ENCODE measurements at regions not wholly inside any gene's neighbourhood (a gene's known extent, or its start where the extent isn't known, plus 50 kb on each side); places are given as distances from the start of the nearest gene placed in this dataset.

DNA sequence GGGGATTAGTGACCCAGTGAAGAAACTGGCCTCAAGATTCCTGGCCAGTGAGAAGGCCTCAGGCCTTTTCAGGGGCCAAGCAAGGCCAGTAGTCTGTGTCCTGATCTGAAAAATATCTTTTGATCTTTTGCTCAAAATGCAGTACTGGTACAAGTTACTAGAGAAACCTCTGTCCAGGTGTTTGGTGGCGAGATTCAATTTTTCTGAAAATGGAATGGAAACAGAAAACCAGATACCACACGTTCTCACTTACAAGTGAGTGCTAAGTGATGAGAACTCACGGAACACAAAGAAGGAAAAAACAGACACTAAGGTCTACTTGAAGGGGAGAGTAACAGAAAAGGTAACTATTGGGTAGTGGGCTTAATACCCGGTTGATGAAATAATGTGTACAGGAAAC lies 463.4 kb downstream of the ZIC1 start:
- 100% methylated on average over 1 of the region's 4 CpGs for whole genome bisulfite sequencing (ENCODE audit: insufficient coverage)
- no peak for DNase-seq
- no peak overlapping the region for H3K27ac ChIP-seq (ENCODE audit: low read length)
- no peak overlapping the region for H3K4me3 ChIP-seq (ENCODE audit: low read length)
- H3K27me3 ChIP-seq (ENCODE audit: control insufficient read depth, insufficient read depth, low read length): no peaks in the 10 kb centered on the region
- no peaks in the 10 kb centered on the region for H3K36me3 ChIP-seq (ENCODE audit: control insufficient read depth, insufficient read depth, low read length)
- peaks cover 3% of the 10 kb centered on the region for H3K9me3 ChIP-seq (replicated peaks; ENCODE audit: control insufficient read depth, low read depth, low read length)
- H3K4me1 ChIP-seq (ENCODE audit: control insufficient read depth, insufficient read depth, low read length): no peaks in the 10 kb centered on the region

- DNase-seq: no peak
- Histone ChIP-seq H3K27me3 (ENCODE audit: control insufficient read depth, insufficient read depth, low read length) (no peaks in the 10 kb centered on the region), H3K36me3 (ENCODE audit: control insufficient read depth, insufficient read depth, low read length) (no peaks in the 10 kb centered on the region), H3K9me3 (replicated peaks; ENCODE audit: control insufficient read depth, low read depth, low read length) (peaks cover 2% of the 10 kb centered on the region), H3K4me3 (ENCODE audit: low read length) (no peak overlapping the region), H3K27ac (ENCODE audit: low read length) (no peak overlapping the region), H3K4me1 (ENCODE audit: control insufficient read depth, insufficient read depth, low read length) (no peaks in the 10 kb centered on the region)
- no CpG with 5 or more reads among the region's 2 CpGs for WGBS (ENCODE audit: insufficient coverage)
Observed at GRCh38 chr3:147875498-147875897, 466.3 kb downstream of the ZIC1 start.

DNA sequence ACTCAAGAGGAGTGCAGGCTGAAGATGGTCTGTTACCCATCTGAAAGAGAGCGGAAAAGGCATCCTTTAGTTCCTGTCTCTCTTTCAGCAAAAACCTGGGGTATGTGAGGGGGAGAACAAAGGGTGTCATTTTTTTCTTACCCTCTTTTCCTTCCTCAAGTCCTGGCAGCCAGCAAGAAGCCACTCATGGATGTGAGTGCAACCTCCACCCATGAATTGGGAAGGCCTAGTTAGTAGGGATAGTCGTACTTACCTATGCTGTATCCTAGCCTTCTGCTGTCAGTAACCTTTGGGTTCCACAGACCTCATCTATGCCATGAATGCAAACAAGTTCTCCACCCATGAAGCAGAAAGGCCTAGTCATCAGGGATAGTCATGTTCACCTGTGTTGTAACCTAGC lies 472.8 kb downstream of the ZIC1 start:
- peaks cover 27% of the 10 kb centered on the region for H3K9me3 ChIP-seq (replicated peaks; ENCODE audit: control insufficient read depth, low read depth, low read length)
- WGBS (ENCODE audit: insufficient coverage): no CpG with 5 or more reads among the region's 2 CpGs
- DNase-seq: no peak
- no peaks in the 10 kb centered on the region for H3K4me1 ChIP-seq (ENCODE audit: control insufficient read depth, insufficient read depth, low read length)
- H3K27me3 ChIP-seq (ENCODE audit: control insufficient read depth, insufficient read depth, low read length): no peaks in the 10 kb centered on the region
- H3K4me3 ChIP-seq (ENCODE audit: low read length): no peak overlapping the region
- no peak overlapping the region for H3K27ac ChIP-seq (ENCODE audit: low read length)
- no peaks in the 10 kb centered on the region for H3K36me3 ChIP-seq (ENCODE audit: control insufficient read depth, insufficient read depth, low read length)

DNA sequence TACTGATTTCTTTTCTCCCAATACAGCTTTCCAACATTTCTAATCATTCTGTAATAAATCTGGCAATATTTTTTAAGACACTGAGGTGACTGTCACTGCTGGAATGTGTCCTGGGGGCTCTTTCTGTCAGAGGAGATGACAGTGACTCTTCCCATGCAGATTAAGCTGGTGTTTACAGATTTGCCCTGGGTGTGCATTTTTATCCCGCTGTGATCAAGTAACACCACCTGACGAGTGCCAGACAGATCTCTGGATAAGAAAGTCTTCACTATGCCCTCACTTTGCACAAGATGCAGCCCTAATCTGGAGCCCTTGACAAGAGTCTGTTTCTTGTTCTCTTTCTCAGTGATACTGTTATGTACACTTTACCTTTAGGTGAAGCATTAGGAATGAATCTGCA lies 477.7 kb downstream of the ZIC1 start:
- Histone ChIP-seq H3K9me3 (replicated peaks; ENCODE audit: control insufficient read depth, low read depth, low read length) (peaks cover 13% of the 10 kb centered on the region), H3K36me3 (ENCODE audit: control insufficient read depth, insufficient read depth, low read length) (no peaks in the 10 kb centered on the region), H3K27me3 (ENCODE audit: control insufficient read depth, insufficient read depth, low read length) (no peaks in the 10 kb centered on the region), H3K4me3 (ENCODE audit: low read length) (no peak overlapping the region), H3K27ac (ENCODE audit: low read length) (no peak overlapping the region), H3K4me1 (ENCODE audit: control insufficient read depth, insufficient read depth, low read length) (no peaks in the 10 kb centered on the region)
- WGBS (ENCODE audit: insufficient coverage): 20% methylated on average over 2 of the region's 2 CpGs
- no peak for DNase-seq

DNA sequence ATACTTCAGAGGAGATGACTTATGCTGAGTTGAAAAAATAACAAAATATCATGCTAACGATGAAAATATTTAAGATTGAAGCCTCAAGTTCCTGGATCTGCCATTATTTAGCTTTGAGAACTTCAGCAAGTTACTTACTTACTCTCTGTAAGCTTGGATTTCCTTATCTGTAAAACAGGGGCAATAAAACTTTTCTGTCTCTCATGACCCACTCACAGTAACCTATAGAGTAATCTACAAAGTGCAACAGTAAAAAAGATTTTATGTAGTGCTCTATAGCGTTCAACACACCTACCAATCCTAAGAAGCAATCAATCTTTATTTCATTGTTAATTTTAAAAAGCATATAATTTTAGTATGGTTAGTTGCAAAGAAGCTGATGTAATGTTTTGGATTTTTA lies 478.6 kb downstream of the ZIC1 start:
- DNase-seq: no peak
- WGBS (ENCODE audit: insufficient coverage): no CpG with 5 or more reads among the region's 2 CpGs
- Histone ChIP-seq H3K27ac (ENCODE audit: low read length) (no peak overlapping the region), H3K4me3 (ENCODE audit: low read length) (no peak overlapping the region), H3K36me3 (ENCODE audit: control insufficient read depth, insufficient read depth, low read length) (no peaks in the 10 kb centered on the region), H3K27me3 (ENCODE audit: control insufficient read depth, insufficient read depth, low read length) (no peaks in the 10 kb centered on the region), H3K4me1 (ENCODE audit: control insufficient read depth, insufficient read depth, low read length) (no peaks in the 10 kb centered on the region), H3K9me3 (replicated peaks; ENCODE audit: control insufficient read depth, low read depth, low read length) (peaks cover 7% of the 10 kb centered on the region)

DNA sequence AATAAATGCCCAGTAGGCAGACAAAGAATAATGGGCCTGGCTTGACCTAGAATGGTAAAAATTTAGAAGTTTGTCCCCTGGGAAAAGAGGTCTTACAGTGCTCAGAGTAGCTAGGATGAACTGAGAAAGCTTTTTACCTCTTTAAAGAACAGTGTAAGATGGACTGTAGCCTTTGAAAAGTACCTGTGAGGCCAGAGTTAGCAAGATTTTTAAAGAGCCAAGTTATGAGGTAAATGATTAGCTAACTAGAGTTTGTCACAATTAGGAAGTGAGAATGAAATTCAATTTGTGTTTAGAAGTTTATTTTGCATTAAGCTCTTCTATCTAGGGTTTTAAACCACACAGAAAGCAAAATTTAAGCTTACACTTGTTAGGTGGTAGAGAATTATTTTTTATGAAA lies 480.9 kb downstream of the ZIC1 start:
- no peak overlapping the region for H3K27ac ChIP-seq (ENCODE audit: low read length)
- no peaks in the 10 kb centered on the region for H3K9me3 ChIP-seq (replicated peaks; ENCODE audit: control insufficient read depth, low read depth, low read length)
- no peak overlapping the region for H3K4me3 ChIP-seq (ENCODE audit: low read length)
- no peaks in the 10 kb centered on the region for H3K36me3 ChIP-seq (ENCODE audit: control insufficient read depth, insufficient read depth, low read length)
- no peaks in the 10 kb centered on the region for H3K4me1 ChIP-seq (ENCODE audit: control insufficient read depth, insufficient read depth, low read length)
- no peaks in the 10 kb centered on the region for H3K27me3 ChIP-seq (ENCODE audit: control insufficient read depth, insufficient read depth, low read length)
- DNase-seq: no peak

GRCh38 chr3:147895509-147895908 lies 486.3 kb downstream of the ZIC1 start:
- Histone ChIP-seq H3K4me3 (ENCODE audit: low read length) (no peak overlapping the region), H3K4me1 (ENCODE audit: control insufficient read depth, insufficient read depth, low read length) (no peaks in the 10 kb centered on the region), H3K36me3 (ENCODE audit: control insufficient read depth, insufficient read depth, low read length) (no peaks in the 10 kb centered on the region), H3K27ac (ENCODE audit: low read length) (no peak overlapping the region), H3K27me3 (ENCODE audit: control insufficient read depth, insufficient read depth, low read length) (no peaks in the 10 kb centered on the region), H3K9me3 (replicated peaks; ENCODE audit: control insufficient read depth, low read depth, low read length) (no peaks in the 10 kb centered on the region)
- DNase-seq: no peak
- no CpG with 5 or more reads among the region's 1 CpG for WGBS (ENCODE audit: insufficient coverage)

GRCh38 chr3:147900851-147901250 lies 491.7 kb downstream of the ZIC1 start:
- peaks cover 4% of the 10 kb centered on the region for H3K9me3 ChIP-seq (replicated peaks; ENCODE audit: control insufficient read depth, low read depth, low read length)
- no peak overlapping the region for H3K4me3 ChIP-seq (ENCODE audit: low read length)
- DNase-seq: no peak
- no CpG with 5 or more reads among the region's 3 CpGs for WGBS (ENCODE audit: insufficient coverage)
- H3K36me3 ChIP-seq (ENCODE audit: control insufficient read depth, insufficient read depth, low read length): no peaks in the 10 kb centered on the region
- H3K4me1 ChIP-seq (ENCODE audit: control insufficient read depth, insufficient read depth, low read length): no peaks in the 10 kb centered on the region
- H3K27me3 ChIP-seq (ENCODE audit: control insufficient read depth, insufficient read depth, low read length): no peaks in the 10 kb centered on the region
- H3K27ac ChIP-seq (ENCODE audit: low read length): no peak overlapping the region

GRCh38 chr3:147903026-147903425 lies 493.9 kb downstream of the ZIC1 start:
- 10% methylated on average over 1 of the region's 4 CpGs for WGBS (ENCODE audit: insufficient coverage)
- Histone ChIP-seq H3K36me3 (ENCODE audit: control insufficient read depth, insufficient read depth, low read length) (no peaks in the 10 kb centered on the region), H3K27ac (ENCODE audit: low read length) (no peak overlapping the region), H3K9me3 (replicated peaks; ENCODE audit: control insufficient read depth, low read depth, low read length) (peaks cover 4% of the 10 kb centered on the region), H3K27me3 (ENCODE audit: control insufficient read depth, insufficient read depth, low read length) (no peaks in the 10 kb centered on the region), H3K4me1 (ENCODE audit: control insufficient read depth, insufficient read depth, low read length) (no peaks in the 10 kb centered on the region), H3K4me3 (ENCODE audit: low read length) (no peak overlapping the region)
- peak; percentile 28 for DNase-seq

- DNase-seq: no peak
- no CpG with 5 or more reads among the region's 3 CpGs for WGBS (ENCODE audit: insufficient coverage)
Observed at GRCh38 chr3:147904421-147904820, 495.3 kb downstream of the ZIC1 start.

DNA sequence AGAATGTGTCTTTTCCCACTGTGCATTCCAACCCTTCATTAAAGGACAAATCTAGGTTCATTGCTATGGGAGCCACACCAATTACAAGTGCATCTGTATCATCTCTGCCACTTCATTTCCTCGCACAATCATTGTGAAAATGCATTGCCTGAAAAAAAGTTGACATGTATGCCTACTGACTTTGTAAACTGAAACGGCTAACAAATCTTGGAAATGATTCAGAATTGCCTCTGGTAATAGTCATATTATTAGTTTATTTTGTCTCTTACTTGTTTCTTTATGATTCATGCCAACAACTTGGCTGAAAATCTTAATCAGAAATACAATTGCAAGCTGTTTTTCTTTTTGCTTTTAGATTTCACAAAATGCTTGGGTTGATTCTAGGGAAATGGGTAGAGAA lies 497.1 kb downstream of the ZIC1 start:
- H3K27ac ChIP-seq (ENCODE audit: low read length): no peak overlapping the region
- H3K4me1 ChIP-seq (ENCODE audit: control insufficient read depth, insufficient read depth, low read length): no peaks in the 10 kb centered on the region
- H3K4me3 ChIP-seq (ENCODE audit: low read length): no peak overlapping the region
- H3K9me3 ChIP-seq (replicated peaks; ENCODE audit: control insufficient read depth, low read depth, low read length): peaks cover under 1% of the 10 kb centered on the region
- no CpG with 5 or more reads among the region's 2 CpGs for WGBS (ENCODE audit: insufficient coverage)
- H3K27me3 ChIP-seq (ENCODE audit: control insufficient read depth, insufficient read depth, low read length): no peaks in the 10 kb centered on the region
- no peaks in the 10 kb centered on the region for H3K36me3 ChIP-seq (ENCODE audit: control insufficient read depth, insufficient read depth, low read length)
- no peak for DNase-seq

More at GRCh38 chr3:147904421-147904820, 495.3 kb downstream of the ZIC1 start:
- Histone ChIP-seq H3K4me3 (ENCODE audit: low read length) (no peak overlapping the region), H3K9me3 (replicated peaks; ENCODE audit: control insufficient read depth, low read depth, low read length) (peaks cover 4% of the 10 kb centered on the region), H3K27ac (ENCODE audit: low read length) (no peak overlapping the region), H3K36me3 (ENCODE audit: control insufficient read depth, insufficient read depth, low read length) (no peaks in the 10 kb centered on the region), H3K27me3 (ENCODE audit: control insufficient read depth, insufficient read depth, low read length) (no peaks in the 10 kb centered on the region), H3K4me1 (ENCODE audit: control insufficient read depth, insufficient read depth, low read length) (no peaks in the 10 kb centered on the region)
